Adrenal gland (tissue), 9 donors: ENCODE measurements at regions not wholly inside any gene's neighbourhood (a gene's known extent, or its start where the extent isn't known, plus 50 kb on each side); places are given as distances from the start of the nearest gene placed in this dataset.

Experiments
- DNase-seq, 7 donors: peaks; one replicate each; pipeline ENCODE4 v3.0.0-alpha.2; 2019 to 2020
- H3K27ac ChIP-seq, 5 donors: fragments of 200-600 bp; sonication (generic) in 4 of 5; 1 replicate in 3 of 5; 2 replicates in 2 of 5; pipeline versions ENCODE4 v1.5.1 to v1.8.0; 2016 to 2020; ENCODE audit warnings: mild to moderate bottlenecking in 1 of 5
- H3K27me3 ChIP-seq: fragments of 200-600 bp; 2 replicates; pipeline ENCODE4 v1.8.0; 2021
- H3K36me3 ChIP-seq, 2 donors: fragments of 200-600 bp; replicated peaks in 1 of 2; 1 replicate in 1 of 2; 2 replicates in 1 of 2; pipeline versions ENCODE4 v1.5.1 to v1.8.0; 2018 to 2022
- H3K4me1 ChIP-seq, 2 donors: fragments of 200-600 bp; replicated peaks in 1 of 2; 1 replicate in 1 of 2; 2 replicates in 1 of 2; pipeline versions ENCODE4 v1.5.1 to v1.8.0; 2018 to 2021
- H3K4me3 ChIP-seq, 4 donors: fragments of 200-600 bp; sonication (generic) in 3 of 4; one replicate each; pipeline ENCODE4 v1.5.1; 2016 to 2018
- H3K9me3 ChIP-seq, 3 donors: fragments of 200-600 bp; sonication (generic) in 1 of 3; replicated peaks in 1 of 3; 1 replicate in 2 of 3; 2 replicates in 1 of 3; pipeline versions ENCODE4 v1.5.1 to v1.8.0; 2016 to 2021
- CTCF ChIP-seq, 6 experiments: fragments of 450-650 bp in 4 of 6; fragments of 200-600 bp in 2 of 6; sonication (generic) in 1 of 6; IDR thresholded peaks; 1 replicate in 5 of 6; 2 replicates in 1 of 6; pipeline versions ENCODE4 v1.5.1 to v1.8.0; 2016 to 2021; ENCODE audit warnings: antibody characterized with exemption in 6 of 6, mild to moderate bottlenecking in 2 of 6, moderate library complexity in 1 of 6
- POLR2A ChIP-seq, 2 donors: fragments of 450-650 bp; IDR thresholded peaks; one replicate each; pipeline ENCODE4 v1.6.1; 2017; ENCODE audit warnings: antibody characterized with exemption in 2 of 2, mild to moderate bottlenecking in 2 of 2, moderate library complexity in 1 of 2
- WGBS, 4 donors: extraction: QIAGEN DNeasy Blood & Tissue Kit in 2 of 4; methylation state at CpG; one replicate each; pipeline versions ENCODE4 v1.1.5 to v1.1.7; 2013 to 2017; 5-methylcytosine and 5-hydroxymethylcytosine counted together
- intact Hi-C, 2 donors: fragments of 100-400 bp; cut with DNase I; formaldehyde crosslinking; loops; one replicate each; pipeline versions ENCODE4 v1.14.1 to v1.15.0; 2022 to 2023
- donor health status: healthy with polysubstance abuse.
- donor health status: Bipolar disorder and iron deficiency.
- donor health status: DM: yes; HTN: yes; CAD: no.
- donor health status: DM: no; HTN: no; CAD: no.
- donor health status: DM: no; HTN: no; CAD: no.

GRCh38 chr9:28378231-28378630 lies 805.0 kb upstream of the C9orf72 start:
- Histone ChIP-seq H3K36me3 (no peaks in the 10 kb centered on the region), H3K9me3 (no peaks in the 10 kb centered on the region), H3K4me3 (no peak overlapping the region), H3K4me1 (no peaks in the 10 kb centered on the region), H3K27ac (no peak overlapping the region), H3K27me3 (no peaks in the 10 kb centered on the region)
- DNase-seq = no peak
- intact Hi-C loops = no loop called here
- TF ChIP-seq CTCF (IDR thresholded peaks at IDR 0.05) = no peak
- no peak for TF ChIP-seq POLR2A (IDR thresholded peaks at IDR 0.05)
- WGBS, 4 donors = 86 to 91% (median 89%) methylated on average over 1 of the region's 1 CpG

- H3K27me3 ChIP-seq = no peaks in the 10 kb centered on the region
- H3K4me3 ChIP-seq = no peak overlapping the region
- H3K36me3 ChIP-seq = no peaks in the 10 kb centered on the region
- no peaks in the 10 kb centered on the region for H3K9me3 ChIP-seq
- H3K27ac ChIP-seq = no peak overlapping the region
- no peaks in the 10 kb centered on the region for H3K4me1 ChIP-seq
- intact Hi-C loops = no loop called here
- TF ChIP-seq POLR2A (IDR thresholded peaks at IDR 0.05) = no peak
- no peak for TF ChIP-seq CTCF (IDR thresholded peaks at IDR 0.05)
- DNase-seq = no peak
Observed at GRCh38 chr9:28379082-28379481, 805.8 kb upstream of the C9orf72 start.

- TF ChIP-seq POLR2A (IDR thresholded peaks at IDR 0.05) (no peak), CTCF (IDR thresholded peaks at IDR 0.05) (no peak)
- WGBS, 4 donors = 71 to 84% (median 73%) methylated on average over 3 of the region's 3 CpGs
- Histone ChIP-seq H3K4me1 (no peaks in the 10 kb centered on the region), H3K4me3 (no peak overlapping the region), H3K27ac (no peak overlapping the region), H3K36me3 (no peaks in the 10 kb centered on the region), H3K9me3 (no peaks in the 10 kb centered on the region), H3K27me3 (no peaks in the 10 kb centered on the region)
- DNase-seq = no peak
- intact Hi-C loops = no loop called here
Observed at GRCh38 chr9:28389411-28389810, 816.1 kb upstream of the C9orf72 start.

- Histone ChIP-seq H3K27me3 (no peaks in the 10 kb centered on the region), H3K36me3 (no peaks in the 10 kb centered on the region), H3K27ac (no peak overlapping the region), H3K4me3 (no peak overlapping the region), H3K9me3 (no peaks in the 10 kb centered on the region), H3K4me1 (no peaks in the 10 kb centered on the region)
- intact Hi-C loops = no loop called here
- DNase-seq = no peak
- TF ChIP-seq CTCF (IDR thresholded peaks at IDR 0.05) = no peak
- TF ChIP-seq POLR2A (IDR thresholded peaks at IDR 0.05) = no peak
Observed at GRCh38 chr9:28394774-28395173, 821.5 kb upstream of the C9orf72 start.
